Stomach (tissue), 8 donors: ENCODE measurements at regions not wholly inside any gene's neighbourhood (a gene's known extent, or its start where the extent isn't known, plus 50 kb on each side); places are given as distances from the start of the nearest gene placed in this dataset.

Experiments used
- DNase-seq, 2 donors: peaks; one replicate each; pipeline versions ENCODE4 v3.0.0 to v3.0.0-alpha.2; 2013 to 2019
- H3K27ac ChIP-seq, 5 donors: fragments of 200-600 bp in 4 of 5; sonication (generic) in 4 of 5; one replicate each; pipeline ENCODE4 v1.5.1; 2013 to 2019; ENCODE audit warnings: mild to moderate bottlenecking in 1 of 5, moderate library complexity in 1 of 5
- H3K27me3 ChIP-seq, 3 donors: fragments of 200-600 bp; sonication (generic); one replicate each; pipeline ENCODE4 v1.5.1; 2017 to 2019; ENCODE audit warnings: mixed run types in 1 of 3
- H3K36me3 ChIP-seq, 4 donors: fragments of 200-600 bp; sonication (generic); 1 replicate in 3 of 4; 2 replicates in 1 of 4; pipeline ENCODE4 v1.5.1; 2016 to 2019
- H3K4me1 ChIP-seq, 4 donors: fragments of 200-600 bp; sonication (generic); one replicate each; pipeline ENCODE4 v1.5.1; 2016 to 2019
- H3K4me3 ChIP-seq, 4 donors: fragments of 200-600 bp; sonication (generic) in 3 of 4; one replicate each; pipeline ENCODE4 v1.5.1; 2016 to 2019; ENCODE audit warnings: mild to moderate bottlenecking in 1 of 4
- H3K9me3 ChIP-seq, 4 donors: fragments of 200-600 bp; sonication (generic); one replicate each; pipeline ENCODE4 v1.5.1; 2016 to 2019
- CTCF ChIP-seq, 7 experiments: fragments of 450-650 bp in 4 of 7; fragments of 200-600 bp in 3 of 7; sonication (generic) in 3 of 7; IDR thresholded peaks; one replicate each; pipeline ENCODE4 v1.5.1; 2016 to 2019; ENCODE audit warnings: antibody characterized with exemption in 7 of 7, control low read depth in 2 of 7, mild to moderate bottlenecking in 1 of 7
- EP300 ChIP-seq: sonication (generic); formaldehyde crosslinking; IDR thresholded peaks from one replicate; pipeline ENCODE4 v1.6.1; 2017; ENCODE audit warnings: antibody characterized with exemption
- POLR2A ChIP-seq, 4 donors: fragments of 450-650 bp; IDR thresholded peaks; one replicate each; pipeline ENCODE4 v1.6.1; 2016; ENCODE audit warnings: antibody characterized with exemption in 4 of 4, control low read depth in 2 of 4, mild to moderate bottlenecking in 1 of 4, moderate library complexity in 1 of 4
- POLR2AphosphoS5 ChIP-seq, 3 donors: sonication (generic); formaldehyde crosslinking; IDR thresholded peaks; one replicate each; pipeline ENCODE4 v1.6.1; 2016; ENCODE audit warnings: antibody characterized with exemption in 3 of 3
- WGBS, 5 donors: extraction: QIAGEN DNeasy Blood & Tissue Kit in 3 of 5; methylation state at CpG; one replicate each; pipeline versions ENCODE4 v1.1.5 to v1.1.7; 2013 to 2018; 5-methylcytosine and 5-hydroxymethylcytosine counted together
- intact Hi-C: fragments of 100-400 bp; cut with DNase I; formaldehyde crosslinking; loops from one replicate; pipeline ENCODE4 v1.15.1; 2023; ENCODE audit warnings: low total_unique reads
- donor health status: healthy with polysubstance abuse.
- donor health status: Bipolar disorder and iron deficiency.
- donor health status: healthy.

GRCh38 chr4:135073389-135073788, 871.8 kb upstream of the PABPC4L start:
- Histone ChIP-seq H3K36me3 (no peaks in the 10 kb centered on the region), H3K4me1 (no peaks in the 10 kb centered on the region), H3K27ac (no peak overlapping the region), H3K4me3 (no peak overlapping the region), H3K27me3 (no peaks in the 10 kb centered on the region), H3K9me3 (peaks cover 0 to 11% (median 5%) of the 10 kb centered on the region in 4 donors)
- TF ChIP-seq EP300 (no peak), CTCF (IDR thresholded peaks at IDR 0.05) (no peak), POLR2A (IDR thresholded peaks at IDR 0.05) (no peak), POLR2AphosphoS5 (IDR thresholded peaks at IDR 0.05) (no peak)
- no peak for DNase-seq
- intact Hi-C loops, result no loop called here
- WGBS, 5 donors, result 86 to 93% (median 88%) methylated on average over 2 of the region's 2 CpGs

GRCh38 chr4:135072553-135072952, 871.0 kb upstream of the PABPC4L start:
- WGBS, 5 donors, result 30 to 55% (median 39%) methylated on average over 3 of the region's 3 CpGs
- intact Hi-C loops, result no loop called here
- H3K4me1 ChIP-seq, result no peaks in the 10 kb centered on the region
- no peak for DNase-seq
- no peak overlapping the region for H3K27ac ChIP-seq
- no peaks in the 10 kb centered on the region for H3K27me3 ChIP-seq
- peaks cover 0 to 8% (median 2%) of the 10 kb centered on the region in 4 donors for H3K9me3 ChIP-seq
- no peaks in the 10 kb centered on the region for H3K36me3 ChIP-seq
- no peak overlapping the region for H3K4me3 ChIP-seq
- TF ChIP-seq POLR2A (IDR thresholded peaks at IDR 0.05) (no peak), POLR2AphosphoS5 (IDR thresholded peaks at IDR 0.05) (no peak), CTCF (IDR thresholded peaks at IDR 0.05) (no peak), EP300 (no peak)

GRCh38 chr4:135065366-135065765, 863.8 kb upstream of the PABPC4L start:
- Histone ChIP-seq H3K4me1 (no peaks in the 10 kb centered on the region), H3K27ac (no peak overlapping the region), H3K4me3 (no peak overlapping the region), H3K36me3 (no peaks in the 10 kb centered on the region), H3K27me3 (no peaks in the 10 kb centered on the region), H3K9me3 (no peaks in the 10 kb centered on the region)
- TF ChIP-seq CTCF (IDR thresholded peaks at IDR 0.05) (no peak), POLR2AphosphoS5 (IDR thresholded peaks at IDR 0.05) (no peak), POLR2A (IDR thresholded peaks at IDR 0.05) (no peak), EP300 (no peak)
- intact Hi-C loops, result no loop called here
- 57 to 67% (median 61%) methylated on average over 2 of the region's 2 CpGs for WGBS, 5 donors
- no peak for DNase-seq

- 45 to 66% (median 58%) methylated on average over 7 of the region's 7 CpGs for WGBS, 5 donors
- no peak for DNase-seq
These were observed 848.6 kb upstream of the PABPC4L start for GRCh38 chr4:135050086-135050717.

More at GRCh38 chr4:135050086-135050717, 848.6 kb upstream of the PABPC4L start:
- Histone ChIP-seq H3K9me3 (no peaks in the 10 kb centered on the region), H3K4me3 (no peak overlapping the region), H3K36me3 (no peaks in the 10 kb centered on the region), H3K4me1 (no peaks in the 10 kb centered on the region), H3K27ac (no peak overlapping the region), H3K27me3 (no peaks in the 10 kb centered on the region)
- intact Hi-C loops, result no loop called here
- TF ChIP-seq EP300, result no peak
- TF ChIP-seq CTCF (IDR thresholded peaks at IDR 0.05), result no peak
- no peak for TF ChIP-seq POLR2AphosphoS5 (IDR thresholded peaks at IDR 0.05)
- no peak for TF ChIP-seq POLR2A (IDR thresholded peaks at IDR 0.05)
